Vagina (tissue), 2 donors: ENCODE measurements at regions not wholly inside any gene's neighbourhood (a gene's known extent, or its start where the extent isn't known, plus 50 kb on each side); places are given as distances from the start of the nearest gene placed in this dataset.

Experiments
- DNase-seq, 2 donors: peaks; one replicate each; pipeline ENCODE4 v3.0.0-alpha.2; 2017; ENCODE audit errors: extremely low spot score in 2 of 2
- H3K27ac ChIP-seq: fragments of 200-600 bp; sonication (generic); one replicate; pipeline ENCODE4 v1.5.1; 2019
- H3K27me3 ChIP-seq: fragments of 200-600 bp; sonication (generic); one replicate; pipeline ENCODE4 v1.5.1; 2019
- H3K36me3 ChIP-seq, 2 donors: fragments of 200-600 bp; sonication (generic); one replicate each; pipeline ENCODE4 v1.5.1; 2017 to 2019
- H3K4me1 ChIP-seq: fragments of 200-600 bp; sonication (generic); one replicate; pipeline ENCODE4 v1.5.1; 2019
- H3K4me3 ChIP-seq, 2 donors: fragments of 200-600 bp; sonication (generic); 1 replicate in 1 of 2; 2 replicates in 1 of 2; pipeline ENCODE4 v1.5.1; 2016 to 2019
- H3K9me3 ChIP-seq: fragments of 200-600 bp; sonication (generic); one replicate; pipeline ENCODE4 v1.5.1; 2019
- POLR2A ChIP-seq, 2 donors: fragments of 450-650 bp; IDR thresholded peaks; one replicate each; pipeline ENCODE4 v1.6.1; 2017; ENCODE audit warnings: antibody characterized with exemption in 2 of 2, mild to moderate bottlenecking in 2 of 2, moderate library complexity in 2 of 2
- POLR2AphosphoS5 ChIP-seq, 2 donors: sonication (generic); formaldehyde crosslinking; IDR thresholded peaks; one replicate each; pipeline ENCODE4 v1.9.0; 2017; ENCODE audit warnings: antibody characterized with exemption in 2 of 2, mild to moderate bottlenecking in 2 of 2, low read depth in 1 of 2; ENCODE audit not compliant: insufficient read depth in 1 of 2
- intact Hi-C: fragments of 100-400 bp; cut with DNase I; formaldehyde crosslinking; loops from one replicate; pipeline ENCODE4 v1.15.1; 2023
- TF ChIP-seq, protein P1 (sequence below), 3 experiments: fragments of 450-650 bp in 2 of 3; fragments of 200-600 bp in 1 of 3; sonication (generic) in 1 of 3; IDR thresholded peaks; one replicate each; pipeline ENCODE4 v1.5.1; 2017 to 2019; ENCODE audit warnings: antibody characterized with exemption in 3 of 3, mild to moderate bottlenecking in 2 of 3, moderate library complexity in 2 of 3

GRCh38 chr9:126144603-126145456 lies 181.8 kb upstream of the MVB12B start:
- DNase-seq: peak; percentile 70
- no peak overlapping the region for H3K4me3 ChIP-seq
- no peaks in the 10 kb centered on the region for H3K9me3 ChIP-seq
- intact Hi-C loops: no loop called here
- no peak overlapping the region for H3K27ac ChIP-seq
- no peaks in the 10 kb centered on the region for H3K36me3 ChIP-seq
- H3K27me3 ChIP-seq: no peaks in the 10 kb centered on the region
- TF ChIP-seq POLR2AphosphoS5 (IDR thresholded peaks at IDR 0.05; ENCODE audit: insufficient read depth in 1 of 2, low read depth in 1 of 2) (no peak), POLR2A (IDR thresholded peaks at IDR 0.05) (no peak)
- TF ChIP-seq, protein P1, sequence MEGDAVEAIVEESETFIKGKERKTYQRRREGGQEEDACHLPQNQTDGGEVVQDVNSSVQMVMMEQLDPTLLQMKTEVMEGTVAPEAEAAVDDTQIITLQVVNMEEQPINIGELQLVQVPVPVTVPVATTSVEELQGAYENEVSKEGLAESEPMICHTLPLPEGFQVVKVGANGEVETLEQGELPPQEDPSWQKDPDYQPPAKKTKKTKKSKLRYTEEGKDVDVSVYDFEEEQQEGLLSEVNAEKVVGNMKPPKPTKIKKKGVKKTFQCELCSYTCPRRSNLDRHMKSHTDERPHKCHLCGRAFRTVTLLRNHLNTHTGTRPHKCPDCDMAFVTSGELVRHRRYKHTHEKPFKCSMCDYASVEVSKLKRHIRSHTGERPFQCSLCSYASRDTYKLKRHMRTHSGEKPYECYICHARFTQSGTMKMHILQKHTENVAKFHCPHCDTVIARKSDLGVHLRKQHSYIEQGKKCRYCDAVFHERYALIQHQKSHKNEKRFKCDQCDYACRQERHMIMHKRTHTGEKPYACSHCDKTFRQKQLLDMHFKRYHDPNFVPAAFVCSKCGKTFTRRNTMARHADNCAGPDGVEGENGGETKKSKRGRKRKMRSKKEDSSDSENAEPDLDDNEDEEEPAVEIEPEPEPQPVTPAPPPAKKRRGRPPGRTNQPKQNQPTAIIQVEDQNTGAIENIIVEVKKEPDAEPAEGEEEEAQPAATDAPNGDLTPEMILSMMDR (IDR thresholded peaks at IDR 0.05): no peak
- peaks cover 13% of the 10 kb centered on the region for H3K4me1 ChIP-seq

GRCh38 chr9:126145887-126146253 lies 180.8 kb upstream of the MVB12B start:
- Histone ChIP-seq H3K9me3 (no peaks in the 10 kb centered on the region), H3K27me3 (no peaks in the 10 kb centered on the region), H3K36me3 (no peaks in the 10 kb centered on the region), H3K27ac (no peak overlapping the region), H3K4me1 (peaks cover 13% of the 10 kb centered on the region), H3K4me3 (no peak overlapping the region)
- intact Hi-C loops: no loop called here
- TF ChIP-seq POLR2A (IDR thresholded peaks at IDR 0.05): no peak
- TF ChIP-seq, protein P1 (IDR thresholded peaks at IDR 0.05): no peak
- no peak for TF ChIP-seq POLR2AphosphoS5 (IDR thresholded peaks at IDR 0.05; ENCODE audit: insufficient read depth in 1 of 2, low read depth in 1 of 2)
- peak; percentile 2 to 56 for DNase-seq

DNA sequence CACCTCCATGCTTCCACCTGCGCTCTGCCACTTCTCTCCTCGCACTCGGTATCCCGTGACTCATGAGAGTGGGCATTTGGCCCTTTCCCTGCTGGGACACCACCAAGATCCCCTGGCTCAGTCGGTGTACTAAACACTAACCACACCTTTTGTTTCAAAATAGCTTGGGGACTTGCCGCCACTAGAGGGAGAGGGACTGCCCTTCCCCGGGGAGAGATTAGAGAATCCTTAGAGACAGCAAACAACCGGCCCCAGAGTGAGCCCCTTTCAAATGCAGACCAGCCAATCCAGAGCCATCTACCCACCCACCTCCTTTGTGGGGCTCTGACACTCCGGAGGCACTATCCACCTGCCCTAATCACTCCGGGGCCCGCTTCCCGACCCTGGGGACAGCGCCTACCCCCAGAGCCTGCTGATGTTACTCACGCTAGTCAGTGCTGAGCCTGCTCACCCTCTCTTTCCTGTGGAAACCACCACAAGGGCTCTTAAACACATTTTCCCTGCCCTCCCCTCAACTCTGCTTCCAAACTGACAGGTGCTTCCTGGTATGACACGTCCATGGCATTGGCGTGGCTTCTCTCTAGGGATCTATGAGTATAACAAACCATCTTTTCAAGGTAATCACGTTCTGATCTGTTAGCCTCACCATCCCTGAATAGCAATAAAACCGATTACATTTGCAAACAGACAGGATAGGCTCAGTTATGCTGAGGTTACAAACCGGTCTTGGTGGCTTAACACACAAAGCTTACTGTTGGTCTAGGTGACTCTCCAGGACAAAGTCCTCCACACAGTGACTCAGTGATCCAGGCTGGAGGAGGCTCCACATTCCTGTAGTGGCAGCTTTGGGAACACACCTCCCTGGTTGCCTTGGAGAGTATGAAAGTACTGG lies 180.1 kb upstream of the MVB12B start:
- no peak overlapping the region for H3K4me3 ChIP-seq
- no peaks in the 10 kb centered on the region for H3K27me3 ChIP-seq
- TF ChIP-seq POLR2A (IDR thresholded peaks at IDR 0.05) (no peak), POLR2AphosphoS5 (IDR thresholded peaks at IDR 0.05; ENCODE audit: insufficient read depth in 1 of 2, low read depth in 1 of 2) (no peak)
- TF ChIP-seq, protein P1 (IDR thresholded peaks at IDR 0.05): no peak
- no peak overlapping the region for H3K27ac ChIP-seq
- intact Hi-C loops: no loop called here
- peaks cover 17% of the 10 kb centered on the region for H3K4me1 ChIP-seq
- DNase-seq: peak; percentile 64 to 69
- no peaks in the 10 kb centered on the region for H3K9me3 ChIP-seq
- no peaks in the 10 kb centered on the region for H3K36me3 ChIP-seq

- Histone ChIP-seq H3K9me3 (no peaks in the 10 kb centered on the region), H3K36me3 (no peaks in the 10 kb centered on the region), H3K27ac (no peak overlapping the region), H3K27me3 (no peaks in the 10 kb centered on the region), H3K4me3 (no peak overlapping the region), H3K4me1 (peaks cover 20% of the 10 kb centered on the region)
- intact Hi-C loops: no loop called here
- DNase-seq: peak; percentile 32 to 70
- TF ChIP-seq POLR2A (IDR thresholded peaks at IDR 0.05) (no peak), POLR2AphosphoS5 (IDR thresholded peaks at IDR 0.05; ENCODE audit: insufficient read depth in 1 of 2, low read depth in 1 of 2) (no peak)
- TF ChIP-seq, protein P1 (IDR thresholded peaks at IDR 0.05): no peak
Measured at GRCh38 chr9:126147186-126147935, 179.3 kb upstream of the MVB12B start.
